Stromal cell of bone marrow (primary cell): ENCODE measurements at regions not wholly inside any gene's neighbourhood (a gene's known extent, or its start where the extent isn't known, plus 50 kb on each side); places are given as distances from the start of the nearest gene placed in this dataset.

Experiments used
- DNase-seq: peaks from one replicate; pipeline ENCODE4 v3.0.0-alpha.2; 2012; ENCODE audit warnings: low read depth

DNA sequence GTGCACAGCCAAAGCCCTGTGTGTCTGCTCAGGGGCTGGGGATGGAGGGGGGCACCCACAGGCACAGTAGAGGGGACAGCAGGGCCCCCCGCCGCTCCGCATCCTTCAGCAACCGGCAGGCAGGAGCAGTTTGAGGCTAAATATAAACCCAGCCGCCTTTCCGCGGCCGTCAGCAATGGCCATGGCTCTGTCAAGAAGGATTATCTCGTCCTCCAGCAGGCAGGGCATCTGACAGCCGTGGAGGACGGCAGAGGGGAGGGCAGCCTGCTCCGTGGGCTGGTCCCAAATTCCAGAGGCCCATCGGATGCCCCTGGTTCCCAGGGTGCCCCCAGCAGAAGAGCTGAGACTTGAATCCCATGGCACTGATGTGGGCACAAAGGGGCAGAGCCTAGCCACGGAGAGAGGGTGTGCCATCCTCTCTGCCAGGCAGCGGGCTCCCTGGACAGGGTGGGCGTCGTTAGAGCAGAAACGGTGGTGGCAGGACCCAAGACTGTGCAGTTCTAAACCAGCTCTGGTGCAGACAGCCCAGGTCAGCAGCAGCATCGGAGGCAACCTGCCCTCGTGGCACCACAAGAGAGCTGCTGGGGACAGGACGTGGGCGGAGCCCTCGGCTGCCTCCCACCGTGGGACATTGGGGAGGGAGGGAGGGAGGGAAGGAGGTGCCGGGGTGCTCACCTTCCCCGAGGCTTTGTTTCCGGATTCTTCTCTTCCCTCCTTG, 198.8 kb upstream of the CIBAR2 start:
- no peak for DNase-seq

DNA sequence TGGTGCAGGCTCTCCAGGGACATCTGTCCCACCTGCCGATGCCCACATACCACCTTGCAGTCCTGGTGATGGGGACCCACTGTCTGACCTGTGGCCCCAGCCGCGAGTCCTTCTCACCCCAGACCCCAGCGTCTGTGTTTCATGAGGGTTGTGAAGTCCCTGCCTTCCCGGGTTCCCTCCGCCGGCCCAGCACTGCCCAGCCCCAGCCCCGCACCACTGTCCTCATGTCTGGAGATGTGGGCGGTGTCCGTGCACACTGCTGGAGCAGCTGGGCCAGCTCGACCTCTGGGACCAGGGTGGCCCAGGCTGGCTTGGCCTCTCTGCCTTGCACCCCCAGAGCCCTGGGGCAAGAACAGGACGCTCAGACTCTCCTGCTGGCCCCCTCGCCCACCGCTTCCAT, 199.5 kb upstream of the CIBAR2 start:
- no peak for DNase-seq

DNA sequence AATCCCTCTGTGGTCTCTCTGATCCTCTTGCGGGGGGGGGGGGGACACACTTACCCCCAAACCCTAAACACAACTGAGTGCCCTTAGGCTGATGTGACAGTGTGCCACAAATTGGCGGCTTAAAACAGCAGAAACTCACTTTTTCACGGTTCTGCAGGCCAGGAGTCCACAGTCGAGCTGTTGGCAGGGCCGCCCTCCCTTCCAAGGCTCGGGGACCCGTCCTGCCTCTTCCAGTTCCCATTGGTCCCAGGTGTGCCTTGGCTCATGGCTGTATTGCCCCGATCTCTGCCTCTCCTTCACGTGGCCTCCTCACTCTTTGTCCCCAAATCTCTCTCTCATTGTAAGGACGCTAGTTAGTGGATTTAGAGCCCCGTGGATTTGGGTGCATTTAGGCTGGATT, 199.9 kb upstream of the CIBAR2 start:
- DNase-seq: no peak

DNA sequence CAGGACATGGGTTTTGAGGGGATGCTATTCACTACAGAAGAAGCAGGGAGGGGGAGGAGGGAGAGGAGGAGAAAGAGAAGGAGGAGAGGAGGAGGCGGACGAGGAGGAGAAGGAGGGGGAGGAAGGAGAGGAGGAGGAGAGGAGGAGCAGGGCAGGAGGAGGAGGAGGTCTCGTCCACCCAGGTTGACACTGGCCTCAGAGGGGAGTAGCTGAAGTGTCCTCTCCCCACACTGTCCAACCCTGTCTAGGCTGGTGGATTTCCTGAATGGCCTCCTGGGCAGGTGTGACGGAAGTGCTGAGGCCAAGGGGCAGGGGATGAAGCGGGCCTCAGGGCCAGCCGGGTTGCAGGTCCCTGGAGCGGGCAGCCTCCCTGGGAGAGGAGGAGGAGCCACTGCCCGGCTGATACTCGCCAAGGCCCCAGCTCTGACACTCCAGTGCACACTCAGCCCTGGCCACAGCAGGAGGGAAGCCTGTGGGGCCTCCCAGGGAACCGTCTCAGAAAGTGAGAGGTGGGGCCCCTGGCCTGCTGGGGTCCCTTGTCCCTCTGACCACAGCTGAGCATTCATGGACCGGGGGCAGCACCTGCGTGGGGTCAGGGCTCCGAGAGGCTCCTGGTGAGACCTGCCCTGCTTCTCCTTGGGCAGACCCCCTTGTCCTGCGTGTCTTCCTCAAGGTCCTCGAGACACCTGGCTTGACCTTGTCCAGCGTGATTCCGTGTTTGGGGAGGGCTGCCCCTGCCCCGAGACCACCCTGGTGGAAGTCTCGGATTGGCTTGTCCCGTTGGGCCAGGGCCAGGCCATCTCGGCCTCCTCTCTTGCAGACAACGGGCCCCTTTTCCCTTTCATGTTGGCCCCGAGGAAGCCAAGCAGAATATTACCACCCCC, 200.6 kb upstream of the CIBAR2 start:
- DNase-seq: no peak

DNA sequence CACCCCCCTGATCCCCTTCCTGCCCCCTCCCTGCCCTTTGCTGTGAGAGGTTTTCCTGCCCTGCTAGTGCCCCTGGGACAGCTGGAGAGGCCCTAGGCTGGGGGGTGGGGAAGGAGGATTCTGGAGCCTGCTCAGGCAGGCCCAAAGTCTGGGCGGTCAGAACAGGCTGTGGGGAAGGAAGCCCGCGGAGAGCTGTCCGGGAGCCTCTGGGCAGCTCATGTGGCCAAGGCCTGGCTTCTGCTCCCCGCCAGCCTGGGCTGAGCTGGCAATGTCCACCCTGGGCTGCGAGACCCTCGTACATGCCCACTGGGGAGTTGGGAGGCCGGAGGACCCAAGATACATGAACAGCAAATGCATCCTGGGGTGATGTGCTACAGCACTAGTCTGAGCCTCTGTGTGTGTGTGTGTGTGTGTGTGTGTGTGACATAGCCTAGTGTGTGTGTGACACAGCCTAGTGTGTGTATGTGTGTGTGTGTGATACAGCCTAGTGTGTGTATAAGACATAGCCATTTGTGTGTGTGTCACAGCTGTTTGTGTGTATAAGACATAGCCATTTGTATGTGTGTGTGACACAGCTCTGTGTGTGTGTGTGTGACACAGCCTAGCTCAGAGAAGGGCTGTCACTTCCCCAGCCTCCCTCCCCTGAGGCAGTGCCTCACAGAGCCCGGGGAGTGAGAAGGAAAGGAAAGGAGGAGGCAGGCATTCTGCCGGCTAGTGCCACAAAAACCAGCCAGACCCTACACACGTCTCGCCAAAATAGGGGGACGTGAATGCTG, 201.4 kb upstream of the CIBAR2 start:
- DNase-seq: no peak

DNA sequence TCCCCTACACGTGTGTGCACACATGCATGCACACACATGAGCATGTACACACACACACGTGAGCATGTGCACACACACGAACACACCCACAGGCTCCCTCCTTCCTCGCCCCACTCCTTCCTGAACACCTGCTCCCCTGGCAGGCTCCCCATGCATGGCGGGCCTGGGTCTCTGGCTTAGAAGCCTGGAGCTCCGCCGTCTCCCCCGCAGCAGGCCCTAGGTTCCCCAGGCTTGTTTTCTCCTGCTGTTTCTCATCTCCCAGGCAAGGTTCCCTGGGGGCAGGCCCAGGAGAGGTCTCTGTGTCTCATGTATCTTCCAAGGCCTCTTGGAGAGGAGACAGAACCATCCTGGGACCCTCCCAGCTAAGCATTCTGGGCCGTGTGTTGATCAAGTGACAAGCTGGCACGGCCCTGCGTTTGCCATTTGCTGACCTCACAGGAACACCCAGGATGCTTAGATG, 202.3 kb upstream of the CIBAR2 start:
- DNase-seq: no peak

DNA sequence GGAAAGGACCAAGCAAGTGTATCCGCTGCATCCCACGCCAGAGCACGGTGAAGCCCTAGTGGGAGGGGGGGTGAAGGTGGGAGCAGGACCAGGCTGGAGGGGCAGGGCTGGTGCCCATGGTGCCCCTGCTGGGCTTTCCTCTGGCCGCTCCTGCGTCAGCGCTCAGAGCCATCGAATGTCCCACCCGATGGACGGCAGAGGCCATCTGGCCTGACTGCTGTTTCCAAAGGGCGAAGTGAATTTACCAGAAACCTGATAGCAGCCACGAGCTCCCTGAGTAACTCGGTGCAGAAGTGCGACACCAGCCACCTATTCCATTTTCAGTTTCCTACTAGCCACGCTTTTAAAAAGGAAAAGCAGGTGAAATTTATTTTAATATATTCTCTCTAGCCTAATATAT, 203.6 kb upstream of the CIBAR2 start:
- DNase-seq: no peak

DNA sequence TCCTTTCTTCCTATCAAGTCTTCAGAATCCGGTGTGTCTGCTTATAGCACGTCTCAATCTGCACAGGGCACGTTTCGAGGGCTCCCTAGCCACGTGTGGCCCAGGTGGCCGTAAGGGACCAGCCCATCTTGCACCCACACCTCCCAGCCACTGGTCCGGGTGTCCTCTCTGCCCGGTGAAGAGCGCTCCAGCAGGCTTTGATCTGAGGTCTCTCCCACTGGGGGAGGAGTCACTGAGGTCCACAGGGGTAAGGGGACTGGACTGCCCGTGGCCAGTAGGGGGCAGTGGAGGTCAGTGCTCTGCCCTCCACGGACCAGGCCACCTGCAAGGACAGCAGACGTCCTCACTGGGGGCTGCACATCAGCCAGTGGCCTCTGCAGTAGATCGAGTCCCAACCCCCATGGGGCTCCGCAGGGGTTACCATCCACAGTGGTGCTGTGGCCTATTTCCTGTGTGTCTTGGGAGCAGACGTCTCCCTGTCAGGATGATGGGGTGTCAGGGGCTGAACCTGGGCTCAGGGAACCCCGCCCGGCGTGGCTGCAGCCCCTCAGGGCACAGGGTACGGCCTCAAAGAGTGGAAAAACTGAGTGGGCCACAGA, 204.1 kb upstream of the CIBAR2 start:
- no peak for DNase-seq

DNA sequence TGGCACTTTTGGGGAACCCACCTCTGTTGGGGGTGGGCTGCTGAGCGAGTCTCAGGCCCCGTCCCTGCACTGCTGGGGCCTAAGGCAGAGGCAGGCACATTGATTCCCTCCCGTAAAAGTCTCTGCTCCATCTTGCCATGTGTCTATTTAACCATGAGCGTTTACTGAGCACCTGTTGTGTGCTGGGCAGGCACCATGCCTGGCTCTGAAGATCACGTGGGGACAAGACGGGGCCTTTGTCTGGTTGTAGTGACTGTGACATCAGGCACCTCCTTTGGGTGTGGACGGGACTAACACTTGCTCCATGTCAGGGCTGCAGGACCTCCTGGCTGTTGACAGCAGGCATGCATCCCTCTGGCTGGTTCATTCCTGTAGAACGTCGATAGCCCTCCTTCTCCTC, 204.7 kb upstream of the CIBAR2 start:
- DNase-seq: no peak

DNA sequence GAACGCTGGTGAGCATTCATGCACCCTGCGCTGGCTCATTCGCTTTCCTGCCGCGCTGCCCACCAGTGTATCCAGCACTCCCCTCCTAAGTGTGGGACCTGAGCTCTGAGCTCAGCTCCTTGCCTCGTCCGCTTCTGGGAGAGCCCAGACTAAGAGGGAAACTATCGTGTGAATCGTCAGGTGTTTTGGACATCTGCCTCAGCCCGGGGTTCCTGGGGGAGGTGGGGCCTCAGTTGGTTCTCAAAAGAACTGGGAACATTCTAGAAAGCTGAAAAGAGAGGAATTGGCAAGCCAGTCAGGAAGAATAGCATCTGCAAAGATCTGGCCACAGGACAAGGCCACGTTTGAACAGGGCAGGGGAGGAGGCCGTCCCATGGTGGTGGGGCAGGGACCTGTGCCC, 205.4 kb upstream of the CIBAR2 start:
- no peak for DNase-seq

DNA sequence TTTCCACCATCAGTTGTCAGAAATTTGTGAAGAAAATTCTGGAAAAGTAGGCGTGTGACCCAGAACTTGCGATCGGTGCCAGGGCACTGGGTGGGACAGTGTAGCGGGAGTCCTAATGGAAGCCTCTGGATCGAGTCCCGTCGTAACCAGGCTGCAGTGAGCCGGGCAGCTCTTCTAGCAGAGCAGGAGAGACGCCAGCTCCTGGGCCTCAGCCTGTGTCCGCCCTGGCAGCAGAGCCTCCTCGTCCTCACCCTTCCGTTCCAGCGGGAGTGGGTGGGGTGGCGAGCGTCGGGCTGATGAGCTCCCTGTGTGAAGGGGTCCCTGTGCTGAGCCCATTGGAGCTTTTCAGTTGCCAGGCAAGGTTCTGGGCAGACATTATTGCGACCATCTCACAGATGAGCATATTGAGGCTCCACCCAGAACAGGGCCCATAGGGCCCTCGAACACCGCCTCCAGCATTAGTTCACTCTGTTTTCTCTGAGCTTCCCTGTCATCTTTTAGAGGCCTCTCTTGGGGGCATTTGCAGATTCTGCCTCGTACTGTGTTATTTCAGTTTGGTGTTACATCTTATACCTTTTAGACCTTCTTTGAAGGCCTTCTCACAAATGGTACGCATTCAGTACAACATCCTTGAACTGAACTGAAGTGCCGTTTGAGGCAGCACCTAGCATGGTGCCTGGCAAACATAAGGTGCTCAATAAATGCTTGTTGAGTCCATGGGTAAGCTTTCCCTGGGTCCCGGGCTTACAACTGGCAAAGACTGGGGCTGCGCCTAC, 207.1 kb upstream of the CIBAR2 start:
- DNase-seq: no peak

DNA sequence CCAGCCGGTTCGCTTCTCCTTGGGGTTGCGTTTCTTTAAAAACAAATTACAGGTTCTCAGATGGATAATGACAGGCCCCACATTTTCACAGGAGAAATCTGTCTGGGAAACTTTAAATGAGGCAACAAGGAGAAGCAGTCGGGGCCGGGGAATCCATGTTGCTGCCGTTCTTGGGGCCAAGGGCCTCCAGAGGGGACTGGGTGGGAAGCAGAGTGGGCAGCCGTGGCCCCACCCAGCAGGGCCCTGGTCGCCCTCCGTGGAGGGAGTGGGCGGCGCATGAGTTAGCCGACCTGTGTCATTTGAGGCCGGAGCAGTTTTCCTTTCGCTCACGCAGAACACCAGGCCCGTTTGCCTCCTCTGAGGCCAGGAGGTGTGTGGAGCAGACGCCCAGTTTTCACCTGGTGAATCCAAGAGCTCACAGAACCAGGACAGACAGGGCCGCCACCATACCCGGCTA, 207.7 kb upstream of the CIBAR2 start:
- DNase-seq: no peak

DNA sequence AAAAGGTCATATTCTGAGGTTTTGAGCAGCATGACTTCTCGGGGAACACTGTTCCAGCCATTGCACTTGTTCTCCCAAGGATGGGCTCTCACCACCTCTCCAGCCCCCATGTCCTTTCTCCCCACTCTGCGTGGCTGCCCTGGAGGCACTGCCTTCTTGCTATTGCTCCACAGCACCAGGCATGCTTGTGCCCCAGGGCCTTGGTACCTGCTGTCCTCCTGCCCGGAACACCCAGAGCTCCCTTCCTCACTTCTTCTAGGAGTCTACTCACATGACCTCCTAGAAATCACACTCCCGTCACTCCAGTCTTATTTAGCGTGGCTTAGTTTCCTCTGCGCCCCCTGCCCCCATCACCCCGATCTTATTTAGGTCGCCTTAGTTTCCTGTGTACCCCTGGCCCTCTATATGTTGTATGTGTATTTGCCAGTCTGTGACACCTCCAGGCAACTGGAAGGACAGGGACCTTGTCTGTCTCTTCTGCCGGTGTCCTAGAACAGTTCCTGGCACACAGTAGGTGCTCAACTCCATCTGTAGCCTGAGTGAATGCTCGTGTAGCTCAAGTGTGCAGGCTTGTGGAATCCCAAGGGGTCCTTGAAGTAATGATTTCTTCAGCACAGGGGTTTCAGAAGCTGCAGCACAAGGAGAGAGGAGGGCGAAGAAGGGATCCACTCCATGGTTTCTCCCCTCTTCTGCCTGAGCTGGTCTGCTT, 208.6 kb upstream of the CIBAR2 start:
- no peak for DNase-seq

DNA sequence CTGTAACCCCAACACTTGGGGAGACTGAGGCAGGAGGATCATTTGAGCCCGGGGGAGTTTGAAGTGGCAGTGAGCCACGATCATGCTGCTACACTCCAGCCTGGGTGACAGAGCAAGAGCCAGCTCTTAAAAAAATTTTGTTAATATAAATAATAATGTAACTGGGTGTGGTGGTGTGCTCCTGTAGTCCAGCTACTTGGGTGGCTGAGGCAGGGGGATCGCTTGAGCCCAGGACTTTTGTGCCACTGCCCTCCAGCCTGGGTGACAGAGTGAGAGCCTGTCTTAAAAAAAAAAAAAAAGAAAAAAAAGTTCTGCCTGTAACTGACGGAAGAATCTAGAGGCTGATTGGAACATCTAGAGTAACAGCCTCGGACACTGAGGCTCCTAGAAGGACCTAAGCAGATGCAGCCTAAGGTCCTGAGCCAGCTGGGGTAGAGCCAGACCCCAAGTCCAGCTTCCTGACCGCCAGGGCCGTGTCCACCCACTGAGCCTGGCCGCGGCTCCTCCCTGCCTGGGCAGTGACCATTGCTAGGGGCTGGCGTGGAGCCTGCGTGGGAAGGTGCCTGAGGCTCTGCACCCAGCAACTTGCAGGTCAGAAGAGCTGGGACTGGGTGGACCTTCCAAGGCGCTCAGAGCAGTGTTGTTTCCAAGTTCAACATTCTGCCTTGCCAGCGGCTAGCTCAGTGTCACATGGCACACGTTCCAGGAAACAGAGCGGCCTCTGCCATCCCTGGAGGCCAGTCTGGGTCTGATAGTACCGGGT, 209.4 kb upstream of the CIBAR2 start:
- DNase-seq: peak; percentile 99

DNA sequence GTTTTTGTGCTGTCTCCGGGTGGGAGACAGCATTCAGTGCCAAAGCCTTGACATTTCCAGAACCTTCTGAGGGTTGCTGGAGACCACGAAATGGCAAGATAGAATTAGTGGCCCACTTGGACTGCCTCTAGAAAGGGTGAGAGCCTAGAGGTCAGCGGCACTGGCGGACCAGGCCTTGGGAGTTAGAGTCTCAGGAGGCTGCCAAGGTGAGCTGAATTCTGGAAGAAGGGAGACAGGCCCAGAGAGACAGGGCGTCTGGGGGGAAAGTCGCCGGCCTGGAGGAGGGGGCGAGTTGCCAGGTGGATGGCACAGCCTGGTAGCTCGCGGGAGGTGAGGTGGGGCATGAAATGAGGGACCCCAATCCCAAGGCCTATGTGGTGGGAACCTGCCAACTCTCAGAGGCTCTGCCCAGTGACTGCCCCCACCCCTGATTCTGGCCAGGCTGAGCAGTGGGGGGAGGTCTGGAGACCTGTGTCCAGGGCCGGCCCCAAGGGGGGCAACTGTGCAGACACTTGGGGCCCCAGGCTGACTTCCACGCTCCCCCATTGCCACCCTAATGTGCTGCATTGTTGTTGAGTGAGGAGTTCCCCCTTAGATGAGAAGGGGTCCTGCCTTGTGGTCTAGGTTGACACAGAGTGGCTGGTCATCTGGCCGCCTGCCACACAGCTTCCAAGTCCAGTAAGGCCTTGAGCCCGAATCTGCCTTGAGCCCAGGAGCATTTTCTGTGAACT, 211.1 kb upstream of the CIBAR2 start:
- no peak for DNase-seq

DNA sequence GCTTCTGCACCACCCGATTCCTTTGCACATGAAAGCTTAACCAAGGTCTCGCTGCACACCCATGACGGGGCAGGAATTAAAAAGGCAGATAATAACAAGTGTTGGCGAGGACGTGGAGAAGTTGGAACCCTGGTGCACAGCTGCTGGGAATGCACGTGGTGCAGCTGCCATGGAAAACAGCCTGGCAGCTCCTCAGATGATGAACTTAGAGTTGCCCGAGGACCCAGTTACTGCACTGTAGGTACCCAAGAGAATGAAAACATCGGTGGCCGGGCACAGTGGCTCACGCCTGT, 211.6 kb upstream of the CIBAR2 start:
- DNase-seq: no peak

DNA sequence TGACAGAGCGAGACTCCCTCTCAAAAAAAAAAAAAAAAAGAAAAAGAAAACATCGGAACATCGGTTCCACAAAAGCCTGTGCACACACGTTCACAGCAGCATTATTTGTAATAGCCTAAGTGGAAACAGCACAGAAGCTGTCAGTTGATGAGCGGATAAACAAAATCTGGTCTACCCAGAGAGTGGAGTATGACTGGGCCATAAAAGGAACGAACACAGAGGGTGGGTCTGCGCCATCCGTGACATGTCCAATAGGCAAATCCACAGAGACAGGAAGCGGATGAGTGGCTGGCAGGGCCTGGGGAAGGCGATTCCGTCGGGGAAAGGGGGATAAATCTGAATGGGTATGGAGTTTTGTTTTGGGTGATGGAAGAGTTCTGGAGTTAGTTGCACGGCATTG, 212.2 kb upstream of the CIBAR2 start:
- no peak for DNase-seq

DNA sequence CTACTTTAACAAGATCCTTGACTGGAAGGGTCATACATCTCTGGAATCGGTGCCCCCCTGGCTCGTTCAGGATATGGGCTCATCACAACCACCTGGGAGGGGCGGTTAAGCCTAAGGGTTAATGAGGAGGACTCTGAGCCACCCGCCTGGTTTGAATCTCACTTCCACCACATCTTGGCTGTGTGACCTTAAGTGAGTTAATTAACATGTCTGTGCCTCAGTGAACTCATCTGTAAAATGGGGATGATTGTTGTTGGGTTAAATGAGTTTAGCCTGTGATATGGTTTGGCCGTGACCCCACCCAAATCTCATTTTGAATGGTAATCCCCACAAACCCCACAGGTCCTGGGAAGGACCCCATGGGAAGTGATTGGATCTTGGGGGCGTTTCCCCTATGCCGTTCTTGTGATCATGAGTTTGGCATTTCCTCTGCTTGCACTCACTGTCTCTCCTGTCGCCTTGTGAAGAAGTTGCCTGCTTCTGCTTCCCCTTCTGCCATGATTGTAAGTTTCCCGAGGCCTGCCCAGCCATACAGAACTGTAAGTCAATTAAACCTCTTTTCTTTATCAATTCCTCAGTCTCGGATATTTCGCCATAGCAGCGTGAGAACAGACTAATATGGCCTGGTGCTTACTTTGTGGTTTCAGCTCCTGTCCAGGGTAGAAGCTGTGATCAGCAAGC, 214.0 kb upstream of the CIBAR2 start:
- DNase-seq: no peak

DNA sequence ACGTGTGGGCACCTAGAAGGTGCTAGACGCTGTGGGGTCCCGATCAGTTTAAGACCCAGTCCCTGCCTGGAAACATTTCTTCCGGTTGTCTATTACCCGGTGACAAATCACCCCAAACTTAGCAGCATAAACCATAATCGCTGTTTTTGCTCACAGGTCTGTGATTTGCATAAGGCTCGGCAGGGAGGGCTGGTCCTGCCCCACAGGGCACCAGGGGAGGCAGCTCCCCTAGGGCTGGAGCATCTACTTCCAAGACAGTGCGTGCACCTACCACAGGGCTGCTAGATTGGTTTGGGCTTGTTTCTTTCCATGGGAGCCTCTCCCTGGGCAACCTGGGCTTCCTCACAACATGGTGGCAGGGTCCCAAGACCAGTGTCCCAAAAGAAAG, 214.5 kb upstream of the CIBAR2 start:
- DNase-seq: no peak
